ENCODE measurements at regions not wholly inside any gene's neighbourhood (a gene's known extent, or its start where the extent isn't known, plus 50 kb on each side); places are given as distances from the start of the nearest gene placed in this dataset.
"Not testable (repeated sequence)": the region's sequence is repeated elsewhere in the genome, so short reads cannot be mapped to it uniquely, and the experiment has no call there.

DNA sequence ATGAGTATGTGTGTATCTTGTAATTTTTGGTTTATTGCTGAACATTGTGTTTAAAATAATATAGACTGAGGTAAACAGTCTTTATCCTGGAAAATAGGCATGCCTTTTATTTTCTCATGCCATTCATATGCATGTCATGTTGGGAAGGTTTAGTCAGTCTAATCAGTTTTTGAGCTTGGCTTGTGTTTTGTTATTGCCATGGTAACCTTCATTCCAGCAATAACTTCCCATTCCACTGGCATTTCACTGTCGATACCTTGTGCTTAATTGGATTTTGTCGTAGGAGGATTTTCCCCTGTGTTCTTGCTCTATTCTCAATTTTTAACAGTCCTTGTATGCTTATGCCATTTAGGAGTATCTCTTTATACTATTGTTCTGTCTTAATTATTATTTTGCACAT lies 563.6 kb downstream of the TTLL7 start:
- TF ChIP-seq, protein P1, sequence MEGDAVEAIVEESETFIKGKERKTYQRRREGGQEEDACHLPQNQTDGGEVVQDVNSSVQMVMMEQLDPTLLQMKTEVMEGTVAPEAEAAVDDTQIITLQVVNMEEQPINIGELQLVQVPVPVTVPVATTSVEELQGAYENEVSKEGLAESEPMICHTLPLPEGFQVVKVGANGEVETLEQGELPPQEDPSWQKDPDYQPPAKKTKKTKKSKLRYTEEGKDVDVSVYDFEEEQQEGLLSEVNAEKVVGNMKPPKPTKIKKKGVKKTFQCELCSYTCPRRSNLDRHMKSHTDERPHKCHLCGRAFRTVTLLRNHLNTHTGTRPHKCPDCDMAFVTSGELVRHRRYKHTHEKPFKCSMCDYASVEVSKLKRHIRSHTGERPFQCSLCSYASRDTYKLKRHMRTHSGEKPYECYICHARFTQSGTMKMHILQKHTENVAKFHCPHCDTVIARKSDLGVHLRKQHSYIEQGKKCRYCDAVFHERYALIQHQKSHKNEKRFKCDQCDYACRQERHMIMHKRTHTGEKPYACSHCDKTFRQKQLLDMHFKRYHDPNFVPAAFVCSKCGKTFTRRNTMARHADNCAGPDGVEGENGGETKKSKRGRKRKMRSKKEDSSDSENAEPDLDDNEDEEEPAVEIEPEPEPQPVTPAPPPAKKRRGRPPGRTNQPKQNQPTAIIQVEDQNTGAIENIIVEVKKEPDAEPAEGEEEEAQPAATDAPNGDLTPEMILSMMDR (conservative IDR thresholded peaks at IDR 0.05; ENCODE audit: low read depth, low read length) = not testable (repeated sequence)
- TF ChIP-seq EZH2 (IDR thresholded peaks at IDR 0.05; ENCODE audit: borderline replicate concordance, low read depth, low read length, poor library complexity, severe bottlenecking) = not testable (repeated sequence)

Data from A673 (cell line).